ENCODE measurements at regions not wholly inside any gene's neighbourhood (a gene's known extent, or its start where the extent isn't known, plus 50 kb on each side); places are given as distances from the start of the nearest gene placed in this dataset.

DNA sequence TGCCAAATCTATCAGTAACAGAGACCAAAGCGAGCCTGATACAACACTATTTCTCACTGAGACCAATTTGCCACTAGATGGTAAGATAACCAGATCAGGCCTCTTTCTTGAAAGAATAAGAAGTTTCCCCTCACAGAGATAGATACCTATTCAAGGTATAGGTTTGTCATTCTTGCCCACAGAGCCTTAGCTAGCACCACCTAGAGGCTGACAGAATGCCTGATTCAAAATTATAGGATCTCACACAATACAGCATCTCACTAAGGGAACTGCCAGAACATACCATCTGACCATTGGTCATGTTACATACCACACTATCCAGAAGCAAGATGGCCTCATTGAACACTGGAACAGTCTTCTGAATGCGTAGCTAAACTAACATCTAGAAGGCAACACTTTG, 166.6 kb upstream of the HCN1 start:
- no peak for TF ChIP-seq FOXA1 (IDR thresholded peaks at IDR 0.05)
- TF ChIP-seq L3MBTL2 (conservative IDR thresholded peaks at IDR 0.05), result no peak
- no peak for TF ChIP-seq FOXM1 (IDR thresholded peaks at IDR 0.05; ENCODE audit: borderline replicate concordance)
- no peak for TF ChIP-seq SUZ12 (IDR thresholded peaks at IDR 0.05)
- TF ChIP-seq ELF4 (IDR thresholded peaks at IDR 0.05), result no peak
- no peak for TF ChIP-seq TARDBP (IDR thresholded peaks at IDR 0.05)
- no peak for TF ChIP-seq SP1 (IDR thresholded peaks at IDR 0.05)
- no peak for TF ChIP-seq HDGF (IDR thresholded peaks at IDR 0.05; ENCODE audit: borderline replicate concordance)
- no peak for TF ChIP-seq BHLHE40 (IDR thresholded peaks at IDR 0.05; ENCODE audit: borderline replicate concordance)

All from HEK293T (cell line).